ENCODE measurements at regions not wholly inside any gene's neighbourhood (a gene's known extent, or its start where the extent isn't known, plus 50 kb on each side); places are given as distances from the start of the nearest gene placed in this dataset.

GRCh38 chr15:96126859-96127258, 203.6 kb upstream of the NR2F2 start:
- Histone ChIP-seq H3K27me3 (ENCODE audit: insufficient read depth, insufficient read length) (no peaks in the 10 kb centered on the region), H3K4me3 (ENCODE audit: insufficient read length, low read depth) (no peak overlapping the region), H3K9ac (ENCODE audit: insufficient read length, low read depth) (no peak overlapping the region), H3K9me3 (ENCODE audit: insufficient read depth, low read length) (no peaks in the 10 kb centered on the region), H3K4me1 (ENCODE audit: insufficient read depth, insufficient read length) (no peaks in the 10 kb centered on the region), H3K36me3 (ENCODE audit: insufficient read depth, insufficient read length, low read length) (no peaks in the 10 kb centered on the region)
- DNase-seq (ENCODE audit: low read depth, low spot score): no peak
- no peak for TF ChIP-seq YY1 (IDR thresholded peaks at IDR 0.05; ENCODE audit: insufficient read depth, insufficient read length)
- TF ChIP-seq ZNF274 (IDR thresholded peaks at IDR 0.05; ENCODE audit: low read depth, low read length): no peak

GRCh38 chr15:96130734-96131133, 199.8 kb upstream of the NR2F2 start:
- H3K4me3 ChIP-seq (ENCODE audit: insufficient read length, low read depth): no peak overlapping the region
- no peaks in the 10 kb centered on the region for H3K4me1 ChIP-seq (ENCODE audit: insufficient read depth, insufficient read length)
- DNase-seq (ENCODE audit: low read depth, low spot score): no peak
- no peak for TF ChIP-seq SUZ12 (IDR thresholded peaks at IDR 0.05; ENCODE audit: extremely low read depth, insufficient read depth, insufficient read length)
- H3K9me3 ChIP-seq (ENCODE audit: insufficient read depth, low read length): peaks cover 8% of the 10 kb centered on the region; the same call in 1 of the 2 replicates
- no peaks in the 10 kb centered on the region for H3K27me3 ChIP-seq (ENCODE audit: insufficient read depth, insufficient read length)
- no peaks in the 10 kb centered on the region for H3K36me3 ChIP-seq (ENCODE audit: insufficient read depth, insufficient read length, low read length)
- no peak overlapping the region for H3K9ac ChIP-seq (ENCODE audit: insufficient read length, low read depth)

- no peaks in the 10 kb centered on the region for H3K27me3 ChIP-seq (ENCODE audit: insufficient read depth, insufficient read length)
- no peak overlapping the region for H3K4me3 ChIP-seq (ENCODE audit: insufficient read length, low read depth)
- TF ChIP-seq SUZ12 (IDR thresholded peaks at IDR 0.05; ENCODE audit: extremely low read depth, insufficient read depth, insufficient read length): no peak
- no peak for TF ChIP-seq ZNF274 (IDR thresholded peaks at IDR 0.05; ENCODE audit: low read depth, low read length)
- no peak for TF ChIP-seq YY1 (IDR thresholded peaks at IDR 0.05; ENCODE audit: insufficient read depth, insufficient read length)
- H3K9ac ChIP-seq (ENCODE audit: insufficient read length, low read depth): no peak overlapping the region
- H3K36me3 ChIP-seq (ENCODE audit: insufficient read depth, insufficient read length, low read length): no peaks in the 10 kb centered on the region
- no peaks in the 10 kb centered on the region for H3K4me1 ChIP-seq (ENCODE audit: insufficient read depth, insufficient read length)
- peaks cover 12% of the 10 kb centered on the region; the same call in 1 of the 2 replicates for H3K9me3 ChIP-seq (ENCODE audit: insufficient read depth, low read length)
- DNase-seq (ENCODE audit: low read depth, low spot score): no peak
Observed at GRCh38 chr15:96132126-96132525, 198.4 kb upstream of the NR2F2 start.

GRCh38 chr15:96135166-96136093, 195.1 kb upstream of the NR2F2 start:
- Histone ChIP-seq H3K4me1 (ENCODE audit: insufficient read depth, insufficient read length) (no peaks in the 10 kb centered on the region), H3K9me3 (ENCODE audit: insufficient read depth, low read length) (peaks cover 13% of the 10 kb centered on the region; the same call in 1 of the 2 replicates), H3K4me3 (ENCODE audit: insufficient read length, low read depth) (no peak overlapping the region), H3K9ac (ENCODE audit: insufficient read length, low read depth) (no peak overlapping the region), H3K36me3 (ENCODE audit: insufficient read depth, insufficient read length, low read length) (no peaks in the 10 kb centered on the region), H3K27me3 (ENCODE audit: insufficient read depth, insufficient read length) (no peaks in the 10 kb centered on the region)
- no peak for TF ChIP-seq YY1 (IDR thresholded peaks at IDR 0.05; ENCODE audit: insufficient read depth, insufficient read length)
- DNase-seq (ENCODE audit: low read depth, low spot score): no peak

- Histone ChIP-seq H3K9ac (ENCODE audit: insufficient read length, low read depth) (no peak overlapping the region), H3K27me3 (ENCODE audit: insufficient read depth, insufficient read length) (no peaks in the 10 kb centered on the region), H3K36me3 (ENCODE audit: insufficient read depth, insufficient read length, low read length) (no peaks in the 10 kb centered on the region), H3K9me3 (ENCODE audit: insufficient read depth, low read length) (peaks cover 17% of the 10 kb centered on the region; the same call in 1 of the 2 replicates), H3K4me1 (ENCODE audit: insufficient read depth, insufficient read length) (no peaks in the 10 kb centered on the region), H3K4me3 (ENCODE audit: insufficient read length, low read depth) (no peak overlapping the region)
- no peak for DNase-seq (ENCODE audit: low read depth, low spot score)
- TF ChIP-seq ZNF274 (IDR thresholded peaks at IDR 0.05; ENCODE audit: low read depth, low read length): no peak
- no peak for TF ChIP-seq YY1 (IDR thresholded peaks at IDR 0.05; ENCODE audit: insufficient read depth, insufficient read length)
- TF ChIP-seq SUZ12 (IDR thresholded peaks at IDR 0.05; ENCODE audit: extremely low read depth, insufficient read depth, insufficient read length): no peak
Observed at GRCh38 chr15:96138985-96139384, 191.5 kb upstream of the NR2F2 start.

- Histone ChIP-seq H3K4me3 (ENCODE audit: insufficient read length, low read depth) (no peak overlapping the region), H3K4me1 (ENCODE audit: insufficient read depth, insufficient read length) (no peaks in the 10 kb centered on the region), H3K9me3 (ENCODE audit: insufficient read depth, low read length) (peaks cover 5% of the 10 kb centered on the region; the same call in 1 of the 2 replicates), H3K9ac (ENCODE audit: insufficient read length, low read depth) (no peak overlapping the region), H3K27me3 (ENCODE audit: insufficient read depth, insufficient read length) (no peaks in the 10 kb centered on the region), H3K36me3 (ENCODE audit: insufficient read depth, insufficient read length, low read length) (no peaks in the 10 kb centered on the region)
- DNase-seq (ENCODE audit: low read depth, low spot score): no peak
- TF ChIP-seq ZNF274 (IDR thresholded peaks at IDR 0.05; ENCODE audit: low read depth, low read length) (no peak), YY1 (IDR thresholded peaks at IDR 0.05; ENCODE audit: insufficient read depth, insufficient read length) (no peak), SUZ12 (IDR thresholded peaks at IDR 0.05; ENCODE audit: extremely low read depth, insufficient read depth, insufficient read length) (no peak)
Observed at GRCh38 chr15:96142498-96142897, 188.0 kb upstream of the NR2F2 start.

GRCh38 chr15:96144734-96145133, 185.8 kb upstream of the NR2F2 start:
- Histone ChIP-seq H3K4me1 (ENCODE audit: insufficient read depth, insufficient read length) (no peaks in the 10 kb centered on the region), H3K9ac (ENCODE audit: insufficient read length, low read depth) (no peak overlapping the region), H3K36me3 (ENCODE audit: insufficient read depth, insufficient read length, low read length) (no peaks in the 10 kb centered on the region), H3K27me3 (ENCODE audit: insufficient read depth, insufficient read length) (no peaks in the 10 kb centered on the region), H3K4me3 (ENCODE audit: insufficient read length, low read depth) (no peak overlapping the region), H3K9me3 (ENCODE audit: insufficient read depth, low read length) (peaks cover 5% of the 10 kb centered on the region; the same call in 1 of the 2 replicates)
- DNase-seq (ENCODE audit: low read depth, low spot score): no peak
- TF ChIP-seq YY1 (IDR thresholded peaks at IDR 0.05; ENCODE audit: insufficient read depth, insufficient read length) (no peak), SUZ12 (IDR thresholded peaks at IDR 0.05; ENCODE audit: extremely low read depth, insufficient read depth, insufficient read length) (no peak), ZNF274 (IDR thresholded peaks at IDR 0.05; ENCODE audit: low read depth, low read length) (no peak)
